Gastrocnemius medialis (tissue), 4 donors: ENCODE measurements at regions not wholly inside any gene's neighbourhood (a gene's known extent, or its start where the extent isn't known, plus 50 kb on each side); places are given as distances from the start of the nearest gene placed in this dataset.

Experiments used
- ATAC-seq, 2 donors: fragments of 150-250 bp; one replicate each; pipeline ENCODE4 v1.9.1; 2016
- DNase-seq, 2 donors: peaks; one replicate each; pipeline ENCODE4 v3.0.0-alpha.2; 2019
- H3K27ac ChIP-seq, 4 donors: fragments of 200-600 bp; sonication (generic); 1 replicate in 1 of 4; 2 replicates in 3 of 4; pipeline ENCODE4 v1.5.1; 2016 to 2018; ENCODE audit warnings: mild to moderate bottlenecking in 2 of 4, moderate library complexity in 1 of 4
- H3K27me3 ChIP-seq, 3 donors: fragments of 200-600 bp; sonication (generic) in 2 of 3; 1 replicate in 1 of 3; 2 replicates in 2 of 3; pipeline versions ENCODE4 v1.5.1 to v1.6.0; 2016 to 2019; ENCODE audit warnings: mild to moderate bottlenecking in 1 of 3, moderate library complexity in 1 of 3
- H3K36me3 ChIP-seq, 2 donors: fragments of 200-600 bp; sonication (generic) in 1 of 2; one replicate each; pipeline ENCODE4 v1.5.1; 2017 to 2018
- H3K4me1 ChIP-seq, 2 donors: fragments of 200-600 bp; sonication (generic) in 1 of 2; one replicate each; pipeline ENCODE4 v1.5.1; 2016 to 2017; ENCODE audit warnings: mild to moderate bottlenecking in 2 of 2
- H3K4me3 ChIP-seq, 4 donors: fragments of 200-600 bp; sonication (generic) in 3 of 4; 1 replicate in 1 of 4; 2 replicates in 3 of 4; pipeline ENCODE4 v1.5.1; 2016 to 2019; ENCODE audit warnings: mild to moderate bottlenecking in 2 of 4
- H3K9me3 ChIP-seq, 3 donors: fragments of 200-600 bp; sonication (generic) in 2 of 3; 1 replicate in 1 of 3; 2 replicates in 2 of 3; pipeline ENCODE4 v1.5.1; 2016 to 2019
- POLR2A ChIP-seq, 2 donors: fragments of 450-650 bp; IDR thresholded peaks; one replicate each; pipeline ENCODE4 v1.6.1; 2017; ENCODE audit warnings: antibody characterized with exemption in 2 of 2, mild to moderate bottlenecking in 2 of 2, moderate library complexity in 2 of 2
- in situ Hi-C, 4 donors: fragments of 200-750 bp; cut with MboI; loops; one replicate each; pipeline versions ENCODE4 v1.15.0 to v1.8.0; 2017; ENCODE audit warnings: low sequenced_read_pairs in 4 of 4
- intact Hi-C: fragments of 100-400 bp; cut with DNase I; formaldehyde crosslinking; loops from one replicate; pipeline ENCODE4 v1.15.1; 2023; ENCODE audit warnings: low total_unique reads
- TF ChIP-seq, protein P1 (sequence below), 5 experiments: fragments of 450-650 bp in 3 of 5; fragments of 200-600 bp in 2 of 5; sonication (generic) in 2 of 5; IDR thresholded peaks in 4 of 5; conservative IDR thresholded peaks in 1 of 5; 1 replicate in 4 of 5; 2 replicates in 1 of 5; pipeline ENCODE4 v1.5.1; 2016 to 2019; ENCODE audit warnings: antibody characterized with exemption in 5 of 5, mild to moderate bottlenecking in 3 of 5, moderate library complexity in 3 of 5

- intact Hi-C loops: no loop called here
- in situ Hi-C loops: loop anchor here in 3 of 4 donors (5.0 to 25.0 kb wide), 3 partner anchors 168 to 278 kb away; partner anchors contain the start of gene ARHGEF3 (in 2 of the 3)
Measured at GRCh38 chr3:56980243-56980642, 80.2 kb upstream of the SPATA12 start.

DNA sequence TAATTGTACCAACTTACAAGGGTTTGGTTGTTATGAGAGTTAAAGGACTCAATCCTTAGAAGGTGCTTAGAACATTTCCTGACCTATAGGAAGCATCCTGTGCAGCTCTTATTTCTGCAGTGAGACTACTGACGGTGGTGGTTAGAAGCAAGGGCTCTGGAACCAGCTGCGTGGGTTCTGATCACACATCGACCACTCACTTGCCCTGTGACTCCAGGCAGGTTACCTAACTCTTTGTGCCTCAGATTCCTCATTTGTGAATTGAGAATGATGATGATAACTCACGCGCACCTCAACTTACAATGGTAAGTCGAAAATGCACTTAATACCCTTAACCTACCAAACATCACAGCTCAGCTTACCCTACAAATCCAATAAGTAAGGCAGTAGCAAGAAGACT is 80.7 kb upstream of the SPATA12 start:
- H3K4me3 ChIP-seq: no peak overlapping the region
- in situ Hi-C loops (loop anchor here in 3 of 4 donors (5.0 to 25.0 kb wide), 3 partner anchors 167 to 277 kb away; partner anchors contain the start of gene ARHGEF3 (in 2 of the 3)), intact Hi-C loops (no loop called here)
- no peaks in the 10 kb centered on the region for H3K27me3 ChIP-seq
- H3K4me1 ChIP-seq: no peaks in the 10 kb centered on the region
- no peak overlapping the region for H3K27ac ChIP-seq
- H3K36me3 ChIP-seq: no peaks in the 10 kb centered on the region
- no peak for DNase-seq
- no peak for TF ChIP-seq POLR2A (IDR thresholded peaks at IDR 0.05)
- TF ChIP-seq, protein P1, sequence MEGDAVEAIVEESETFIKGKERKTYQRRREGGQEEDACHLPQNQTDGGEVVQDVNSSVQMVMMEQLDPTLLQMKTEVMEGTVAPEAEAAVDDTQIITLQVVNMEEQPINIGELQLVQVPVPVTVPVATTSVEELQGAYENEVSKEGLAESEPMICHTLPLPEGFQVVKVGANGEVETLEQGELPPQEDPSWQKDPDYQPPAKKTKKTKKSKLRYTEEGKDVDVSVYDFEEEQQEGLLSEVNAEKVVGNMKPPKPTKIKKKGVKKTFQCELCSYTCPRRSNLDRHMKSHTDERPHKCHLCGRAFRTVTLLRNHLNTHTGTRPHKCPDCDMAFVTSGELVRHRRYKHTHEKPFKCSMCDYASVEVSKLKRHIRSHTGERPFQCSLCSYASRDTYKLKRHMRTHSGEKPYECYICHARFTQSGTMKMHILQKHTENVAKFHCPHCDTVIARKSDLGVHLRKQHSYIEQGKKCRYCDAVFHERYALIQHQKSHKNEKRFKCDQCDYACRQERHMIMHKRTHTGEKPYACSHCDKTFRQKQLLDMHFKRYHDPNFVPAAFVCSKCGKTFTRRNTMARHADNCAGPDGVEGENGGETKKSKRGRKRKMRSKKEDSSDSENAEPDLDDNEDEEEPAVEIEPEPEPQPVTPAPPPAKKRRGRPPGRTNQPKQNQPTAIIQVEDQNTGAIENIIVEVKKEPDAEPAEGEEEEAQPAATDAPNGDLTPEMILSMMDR (IDR thresholded peaks at IDR 0.05 in 4 of 5, conservative IDR thresholded peaks at IDR 0.05 in 1 of 5): no peak
- no peak for ATAC-seq
- H3K9me3 ChIP-seq: no peaks in the 10 kb centered on the region

More at GRCh38 chr3:56980243-56980642, 80.2 kb upstream of the SPATA12 start:
- no peak for DNase-seq
- Histone ChIP-seq H3K27ac (no peak overlapping the region), H3K36me3 (no peaks in the 10 kb centered on the region), H3K4me1 (no peaks in the 10 kb centered on the region), H3K4me3 (no peak overlapping the region), H3K9me3 (no peaks in the 10 kb centered on the region), H3K27me3 (no peaks in the 10 kb centered on the region)
- no peak for TF ChIP-seq POLR2A (IDR thresholded peaks at IDR 0.05)
- TF ChIP-seq, protein P1 (IDR thresholded peaks at IDR 0.05 in 4 of 5, conservative IDR thresholded peaks at IDR 0.05 in 1 of 5): no peak
- no peak for ATAC-seq

DNA sequence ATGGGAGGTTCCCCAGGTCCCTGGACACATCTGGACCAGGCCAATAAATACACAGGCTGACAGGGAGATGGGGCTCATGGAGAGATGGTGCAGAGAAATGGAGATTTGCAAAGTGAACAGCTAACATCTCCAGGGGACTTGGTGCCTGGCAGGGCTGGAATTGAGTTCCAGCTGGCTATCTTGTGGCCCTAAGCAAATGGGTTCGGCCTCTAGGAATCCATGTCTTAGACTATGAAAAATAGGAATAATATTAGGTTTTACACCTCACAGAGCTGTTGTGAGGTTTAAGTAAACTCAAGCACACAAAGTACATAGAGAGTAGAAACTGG is 82.9 kb upstream of the SPATA12 start:
- TF ChIP-seq POLR2A (IDR thresholded peaks at IDR 0.05): no peak
- TF ChIP-seq, protein P1 (IDR thresholded peaks at IDR 0.05 in 4 of 5, conservative IDR thresholded peaks at IDR 0.05 in 1 of 5): no peak
- no peak overlapping the region for H3K4me3 ChIP-seq
- no peaks in the 10 kb centered on the region for H3K36me3 ChIP-seq
- no peaks in the 10 kb centered on the region for H3K9me3 ChIP-seq
- H3K4me1 ChIP-seq: no peaks in the 10 kb centered on the region
- H3K27me3 ChIP-seq: no peaks in the 10 kb centered on the region
- ATAC-seq (no peak), DNase-seq (no peak)
- H3K27ac ChIP-seq: no peak overlapping the region
- intact Hi-C loops (no loop called here), in situ Hi-C loops (loop anchor here in 1 of 4 donors (25.0 kb wide), 1 partner anchor 165 kb away; the partner anchor contains the start of gene ARHGEF3)

DNA sequence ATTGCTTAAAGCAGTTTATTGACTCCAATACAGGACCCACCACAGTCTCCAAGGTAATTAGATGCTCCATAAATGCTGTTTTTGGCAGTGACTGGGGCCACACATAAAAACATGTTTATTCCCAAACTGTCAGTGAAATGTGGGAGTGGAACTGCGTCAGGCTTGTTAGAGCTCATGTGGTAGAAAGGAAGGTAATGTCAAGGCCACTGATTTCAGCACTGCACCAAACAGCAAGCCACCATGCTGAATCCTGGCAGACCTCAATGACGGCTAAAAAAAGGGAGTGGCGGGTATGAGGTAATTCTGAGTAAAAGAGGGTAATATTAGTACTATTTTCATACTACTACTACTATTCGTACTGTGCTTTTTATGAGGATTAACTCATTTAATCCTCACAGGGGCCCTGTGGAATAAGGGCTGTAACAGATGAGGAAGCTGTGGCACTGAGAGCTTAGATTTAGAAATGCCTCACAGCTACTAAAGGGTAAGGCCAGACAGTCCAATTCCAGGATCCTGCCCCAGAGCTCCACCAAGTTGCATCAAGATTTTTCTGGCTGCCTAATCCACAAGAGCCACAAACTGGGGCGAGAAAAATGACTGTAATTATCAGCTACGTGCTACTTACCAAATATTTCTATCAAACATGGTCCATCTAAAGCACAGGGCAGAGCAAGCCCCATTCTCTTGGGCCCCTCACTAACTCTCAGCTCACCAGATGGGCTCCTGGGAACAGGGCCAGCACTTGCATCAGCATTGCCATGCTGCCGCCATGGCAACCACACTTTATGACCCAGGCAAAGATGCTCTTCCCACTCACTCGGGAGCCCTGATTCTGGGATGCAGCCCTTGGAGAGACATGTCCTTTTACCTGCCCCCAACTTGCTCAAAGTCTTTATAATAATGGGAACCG is 83.6 kb upstream of the SPATA12 start:
- H3K27ac ChIP-seq: no peak overlapping the region
- in situ Hi-C loops: loop anchor here in 1 of 4 donors (25.0 kb wide), 1 partner anchor 165 kb away; the partner anchor contains the start of gene ARHGEF3
- H3K4me1 ChIP-seq: no peaks in the 10 kb centered on the region
- no peak for TF ChIP-seq POLR2A (IDR thresholded peaks at IDR 0.05)
- TF ChIP-seq, protein P1 (IDR thresholded peaks at IDR 0.05 in 4 of 5, conservative IDR thresholded peaks at IDR 0.05 in 1 of 5): no peak
- DNase-seq (no peak), ATAC-seq (no peak)
- H3K36me3 ChIP-seq: no peaks in the 10 kb centered on the region
- no peaks in the 10 kb centered on the region for H3K27me3 ChIP-seq
- intact Hi-C loops: no loop called here
- H3K4me3 ChIP-seq: no peak overlapping the region
- no peaks in the 10 kb centered on the region for H3K9me3 ChIP-seq
